Hepatic stellate cell (primary cell): ENCODE measurements at regions not wholly inside any gene's neighbourhood (a gene's known extent, or its start where the extent isn't known, plus 50 kb on each side); places are given as distances from the start of the nearest gene placed in this dataset.
A peak's percentile ranks its signal among the peaks of the same experiment; 100 is the strongest.

Source experiments
- DNase-seq: peaks from one replicate; pipeline ENCODE4 v3.0.0; 2011; ENCODE audit warnings: low spot score

DNA sequence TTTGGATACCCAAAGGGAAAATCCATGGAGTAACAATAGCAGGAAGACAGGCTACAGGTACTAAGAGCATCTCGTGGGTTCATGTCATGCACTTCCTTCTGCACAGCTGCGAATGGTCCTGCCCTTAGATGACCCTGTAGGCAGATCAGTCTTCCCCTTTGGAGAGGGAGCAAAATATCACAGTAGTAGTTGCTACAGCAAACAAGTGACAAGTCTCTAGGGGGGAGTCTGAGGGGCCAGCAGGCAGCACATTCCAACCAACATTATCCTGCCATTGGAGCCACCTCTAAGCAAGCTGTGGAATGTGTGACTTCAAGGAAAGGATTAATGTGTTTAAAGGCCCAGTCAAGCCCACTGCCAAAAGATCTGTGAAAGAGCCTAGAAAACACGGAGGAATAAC, 273.2 kb upstream of the PARD3B start:
- DNase-seq: no peak

DNA sequence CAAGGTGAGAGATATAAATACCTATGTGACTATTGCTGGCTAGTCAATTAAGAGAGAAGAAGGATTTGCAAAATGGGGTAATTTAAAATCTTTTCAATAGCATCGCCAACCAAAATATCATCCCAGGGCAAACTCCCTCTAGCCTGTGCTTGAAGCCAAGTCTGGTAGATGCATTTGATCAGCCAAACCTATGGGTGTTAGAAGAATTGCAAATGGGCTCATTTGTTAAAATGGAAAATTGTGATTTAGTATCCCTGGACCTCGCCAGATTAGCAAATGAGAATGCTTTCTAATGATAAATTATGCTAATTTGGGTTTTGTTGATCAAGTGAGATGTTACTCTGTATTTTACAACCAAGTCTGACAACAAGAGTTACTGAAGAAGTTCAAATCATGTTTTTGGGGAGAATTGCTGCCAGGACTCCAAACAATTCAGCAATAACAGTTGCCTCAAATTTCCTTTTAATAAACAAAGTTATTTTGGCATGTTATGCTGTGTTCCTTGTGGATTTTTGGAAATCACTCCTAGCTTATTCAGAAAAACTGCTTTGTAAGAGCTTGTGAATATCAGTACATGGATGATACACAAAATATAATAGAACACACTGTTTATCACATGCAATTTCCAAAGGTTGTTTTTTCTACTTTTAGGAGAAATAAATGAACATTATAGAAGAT, 272.5 kb upstream of the PARD3B start:
- DNase-seq: no peak

DNA sequence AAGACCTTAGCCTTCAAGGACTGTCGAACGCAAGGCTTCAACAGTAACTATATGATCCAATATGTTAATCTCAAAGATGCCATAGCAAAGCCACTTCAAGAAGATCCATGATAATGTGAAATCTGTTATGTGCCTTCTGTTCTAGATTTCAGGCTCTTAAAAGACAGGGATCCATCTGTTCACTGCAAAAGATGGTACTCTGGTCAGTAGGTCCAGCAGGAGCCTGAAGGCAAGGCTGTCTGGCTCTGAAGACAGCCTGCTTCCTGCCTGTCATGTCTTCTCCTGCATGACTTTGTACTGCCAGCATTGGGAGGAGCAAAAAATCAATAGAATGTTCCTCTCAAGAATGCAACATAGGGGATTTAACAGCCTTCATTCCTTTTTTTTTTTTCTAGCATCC, 270.8 kb upstream of the PARD3B start:
- DNase-seq: no peak

DNA sequence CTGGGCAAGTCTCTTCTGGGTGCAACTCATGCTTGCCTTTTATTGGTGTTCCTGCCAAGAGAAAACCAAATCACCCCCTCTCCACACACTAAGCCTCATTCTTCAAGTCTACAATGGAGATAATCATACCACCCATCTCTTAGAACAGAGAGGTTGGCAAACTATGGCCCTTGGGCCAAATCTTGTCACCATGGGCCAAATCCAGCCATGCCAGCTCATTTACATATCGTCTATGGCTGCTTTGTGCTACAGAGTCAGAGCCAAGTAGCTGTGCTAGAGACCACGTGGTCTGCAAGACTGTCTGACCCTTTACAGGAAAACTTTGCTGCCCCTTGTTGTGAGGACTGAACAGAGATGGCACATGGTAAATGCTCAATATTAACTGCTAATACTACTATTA, 270.3 kb upstream of the PARD3B start:
- no peak for DNase-seq

DNA sequence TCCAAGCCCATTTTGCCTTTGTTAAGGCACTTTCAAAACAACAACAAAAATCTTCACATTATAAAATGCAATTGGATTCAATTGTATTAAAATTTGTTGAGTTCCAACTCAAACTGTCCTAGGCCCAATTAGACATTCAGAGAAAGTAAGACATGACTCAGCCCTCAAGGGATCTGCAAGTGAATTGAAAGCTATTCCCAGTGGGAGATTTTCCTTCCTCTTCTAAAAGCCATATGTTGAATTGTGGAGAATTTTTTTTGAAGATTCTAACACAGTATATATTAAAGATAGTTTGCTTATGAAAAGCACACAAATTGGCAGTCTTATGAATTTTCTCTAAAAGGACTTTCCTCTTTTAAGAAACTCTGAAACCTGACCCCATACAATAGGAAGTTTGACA, 268.0 kb upstream of the PARD3B start:
- no peak for DNase-seq

DNA sequence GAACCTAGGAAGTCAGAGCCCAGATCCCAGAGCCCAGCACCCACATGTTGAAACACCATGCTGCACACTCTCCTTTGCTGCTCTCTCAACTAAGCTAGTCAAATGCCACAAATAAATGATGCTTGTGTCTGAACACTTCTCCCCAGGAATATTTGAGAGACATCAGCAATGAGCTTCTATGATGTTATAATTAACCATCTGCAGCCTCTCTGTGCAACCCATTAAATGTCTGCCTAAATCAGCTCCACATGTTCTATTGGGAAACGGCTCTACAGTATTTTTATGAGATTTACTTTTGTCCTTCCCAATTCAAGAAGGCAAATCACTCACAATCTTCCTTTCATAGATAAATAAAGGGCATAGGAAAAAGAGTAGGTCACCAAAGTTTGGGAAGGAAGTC, 266.8 kb upstream of the PARD3B start:
- no peak for DNase-seq

DNA sequence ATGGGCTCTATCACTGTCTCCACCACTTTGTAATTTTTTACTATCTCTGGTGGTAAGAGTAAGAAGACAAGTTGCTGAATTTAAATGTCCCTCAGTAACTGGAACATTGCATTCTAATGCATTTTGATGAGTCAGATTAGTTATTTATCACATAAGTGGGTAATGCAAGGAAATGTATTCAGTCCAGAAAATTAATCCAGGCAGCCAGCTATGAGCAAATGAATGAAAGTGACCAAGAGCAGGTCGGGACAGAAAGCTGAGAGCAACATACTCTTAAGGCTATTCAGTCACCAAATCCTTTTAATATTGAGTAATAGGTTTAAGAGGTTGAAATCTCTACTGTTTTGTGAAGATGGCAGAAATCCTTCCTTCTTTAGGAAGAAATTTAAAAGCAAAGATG, 265.5 kb upstream of the PARD3B start:
- no peak for DNase-seq

DNA sequence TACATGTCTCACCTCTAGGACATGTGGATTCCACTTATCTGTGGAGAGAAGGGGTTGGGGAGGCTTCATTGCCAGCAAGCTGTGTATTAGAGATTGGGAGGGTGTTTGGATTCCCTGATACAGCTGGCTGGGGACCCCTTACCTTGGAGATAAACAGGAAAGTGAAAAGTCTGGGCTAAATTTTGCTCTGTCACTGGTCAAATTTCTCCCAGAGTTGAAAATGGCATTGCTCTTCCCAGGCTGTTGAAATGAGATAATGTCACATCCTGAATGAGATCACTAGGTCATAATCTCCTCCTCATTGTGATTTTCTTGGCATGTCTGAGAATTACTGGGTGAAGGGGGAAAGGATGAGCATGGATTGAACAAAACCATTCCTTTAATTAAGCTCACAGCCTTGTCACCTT, 265.0 kb upstream of the PARD3B start:
- DNase-seq: no peak

DNA sequence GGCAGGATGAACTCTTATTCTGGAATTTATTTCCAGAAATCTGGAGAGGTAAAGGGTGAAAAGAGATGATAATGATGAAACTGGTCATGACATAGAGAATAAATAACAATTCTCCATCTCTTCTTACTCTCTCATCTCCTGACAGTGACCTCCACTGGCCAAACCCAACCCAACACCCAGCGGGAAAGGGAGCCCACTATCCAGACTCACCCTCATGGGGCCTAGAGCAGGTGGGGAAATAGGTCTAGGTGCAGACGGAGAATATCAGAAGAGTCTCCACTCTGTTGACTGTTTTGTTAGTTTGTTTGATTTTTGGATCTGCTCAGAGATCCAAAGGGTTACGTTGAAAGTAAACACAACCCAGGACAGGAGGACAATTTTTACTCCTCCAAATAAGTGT, 263.2 kb upstream of the PARD3B start:
- no peak for DNase-seq

DNA sequence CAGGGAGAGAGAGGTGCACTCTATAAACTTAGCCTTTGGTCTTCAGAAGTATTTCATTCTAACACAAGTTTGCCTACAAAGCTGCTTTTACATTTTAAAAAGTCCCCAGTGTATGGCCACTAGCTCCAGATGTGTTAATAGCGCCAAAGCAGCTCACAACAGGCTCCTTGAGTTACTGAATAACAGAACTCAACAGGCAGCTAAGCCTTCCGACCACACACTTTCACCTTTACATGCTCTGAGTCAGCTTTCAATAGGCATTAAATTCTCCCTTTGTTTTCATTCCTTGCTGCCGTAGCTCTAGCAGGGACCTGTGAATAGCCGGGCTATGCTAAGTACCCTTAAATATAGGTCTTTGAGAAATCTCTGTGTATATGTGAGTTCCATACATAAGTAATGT, 262.8 kb upstream of the PARD3B start:
- no peak for DNase-seq

DNA sequence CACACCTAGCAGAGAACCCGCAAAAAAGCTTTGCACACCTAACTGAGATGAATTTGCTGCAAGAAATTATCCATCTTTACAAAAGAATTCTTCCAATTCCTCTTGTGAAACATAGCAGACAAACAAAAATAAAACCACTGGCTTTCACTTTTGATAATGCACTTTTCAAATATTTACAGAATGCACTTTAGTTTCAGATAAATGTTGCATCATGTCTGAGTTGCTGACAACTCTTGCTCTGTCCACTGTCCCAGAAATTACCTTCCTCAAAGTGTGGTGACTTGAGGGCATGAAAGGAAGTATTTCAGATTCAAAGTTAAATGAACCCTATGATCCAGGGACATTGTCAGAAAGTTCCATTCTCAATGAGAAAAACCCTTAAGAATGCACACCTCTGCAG, 256.2 kb upstream of the PARD3B start:
- DNase-seq: no peak

DNA sequence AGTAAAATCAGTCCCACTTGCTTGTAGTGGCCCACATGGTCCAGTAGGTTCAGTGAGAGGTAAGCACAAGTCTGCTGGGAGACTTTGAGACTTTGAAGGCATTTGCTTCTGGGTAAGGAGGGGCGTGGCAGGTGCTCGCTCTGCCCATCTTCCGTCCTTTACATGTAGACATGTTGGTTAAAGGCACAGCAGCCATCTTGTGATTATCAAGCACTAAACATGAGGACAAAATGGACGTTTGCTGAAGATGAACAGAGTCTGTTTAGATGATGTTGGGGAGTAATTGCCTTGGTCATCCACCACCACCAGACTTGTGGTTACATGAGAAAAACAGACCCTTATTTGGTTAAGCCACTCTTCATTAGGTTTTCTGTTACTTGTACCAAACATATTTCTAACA, 252.8 kb upstream of the PARD3B start:
- DNase-seq: no peak

DNA sequence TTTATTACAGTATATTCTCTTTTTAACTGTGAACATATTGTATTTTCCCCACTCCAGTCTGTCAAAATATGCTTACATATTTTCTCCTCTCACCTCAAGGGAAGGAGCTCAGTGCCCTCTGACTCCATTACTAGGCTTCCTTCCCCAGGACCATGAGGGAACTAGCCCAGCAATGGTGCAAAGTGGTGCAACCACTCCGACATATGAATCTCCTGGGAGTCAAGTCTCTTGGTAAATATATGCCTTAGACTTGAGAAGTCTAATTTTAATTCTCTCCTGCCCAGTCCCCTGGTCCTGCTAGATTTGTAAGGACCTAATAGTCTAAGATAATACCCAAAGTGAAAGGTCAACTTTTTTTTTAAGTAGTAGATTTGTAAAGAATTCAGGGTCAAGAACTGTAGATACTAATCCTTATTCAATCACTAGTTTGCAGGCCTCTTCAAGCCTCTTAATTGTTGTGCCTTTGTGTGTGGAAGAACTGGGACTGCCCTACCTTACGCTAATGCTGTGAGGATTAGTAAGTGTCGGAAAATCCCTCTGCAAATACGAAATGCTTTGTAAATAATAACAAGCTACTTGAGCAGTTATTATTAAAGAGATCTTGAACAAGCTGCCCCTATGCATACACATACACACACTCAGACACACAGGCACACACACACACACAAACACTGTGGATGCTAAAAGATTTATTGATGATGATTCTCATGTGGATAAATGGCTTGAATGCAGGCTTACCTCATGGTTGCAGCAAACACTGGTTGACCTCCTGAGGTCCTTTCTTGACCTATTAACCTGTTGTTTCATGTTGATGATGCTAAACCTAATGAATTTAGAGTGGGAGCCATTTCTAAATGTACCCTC, 251.2 kb upstream of the PARD3B start:
- DNase-seq: no peak

DNA sequence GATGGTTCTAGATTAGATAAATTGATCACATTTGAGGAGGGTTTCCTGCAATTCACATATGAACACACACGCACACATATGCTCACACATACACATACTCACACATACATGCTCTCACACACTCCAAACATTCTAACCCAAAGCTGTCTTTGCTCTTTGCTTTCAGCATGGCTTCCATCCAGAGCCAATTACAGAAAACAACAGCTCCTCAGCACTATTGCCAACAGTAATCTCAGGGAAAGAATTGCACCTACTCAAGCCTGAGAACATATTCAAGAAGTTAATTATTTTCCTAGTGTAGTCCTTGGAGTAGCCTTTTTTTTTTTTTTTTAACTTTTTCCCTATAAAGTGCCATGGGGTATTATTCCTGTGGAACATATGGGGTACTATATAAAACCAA, 246.9 kb upstream of the PARD3B start:
- DNase-seq: no peak

DNA sequence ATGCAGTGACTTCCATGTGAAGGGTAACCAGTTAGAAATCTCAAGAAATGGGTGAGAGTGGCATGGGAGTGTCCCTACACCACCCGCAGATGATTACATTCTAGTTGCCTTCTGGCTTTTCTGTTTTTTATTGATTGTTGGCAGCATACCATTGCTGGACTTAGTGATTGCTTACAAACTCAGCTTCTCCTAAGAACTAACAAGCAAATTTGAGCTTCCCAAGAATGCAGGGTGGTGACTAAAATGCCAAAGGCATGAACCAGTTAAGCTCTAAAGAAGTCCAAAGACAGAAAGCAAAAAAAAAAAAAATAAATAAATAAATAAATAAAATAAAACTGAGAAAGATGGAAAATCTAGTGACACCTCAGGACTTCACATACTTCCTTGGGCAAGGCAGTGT, 245.5 kb upstream of the PARD3B start:
- no peak for DNase-seq

DNA sequence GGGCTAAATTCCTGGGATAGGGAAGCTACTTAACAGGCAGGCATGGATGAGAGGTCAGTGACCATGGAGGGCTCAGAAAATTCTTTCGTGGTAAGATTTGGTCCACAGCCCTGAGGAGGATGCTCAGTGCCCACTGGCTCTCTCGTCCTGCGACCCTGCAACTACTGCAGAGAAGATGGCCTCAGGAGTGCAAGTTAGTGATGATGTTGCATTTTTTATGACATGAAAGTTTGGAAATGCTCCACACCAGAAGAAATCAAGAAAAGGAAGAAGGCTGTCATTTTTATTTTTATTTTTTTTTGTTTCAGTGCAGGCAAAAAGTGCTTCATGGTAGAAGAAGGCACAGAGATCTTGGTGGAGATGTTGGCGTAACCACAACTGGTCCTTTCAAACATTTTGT, 238.6 kb upstream of the PARD3B start:
- DNase-seq: no peak

DNA sequence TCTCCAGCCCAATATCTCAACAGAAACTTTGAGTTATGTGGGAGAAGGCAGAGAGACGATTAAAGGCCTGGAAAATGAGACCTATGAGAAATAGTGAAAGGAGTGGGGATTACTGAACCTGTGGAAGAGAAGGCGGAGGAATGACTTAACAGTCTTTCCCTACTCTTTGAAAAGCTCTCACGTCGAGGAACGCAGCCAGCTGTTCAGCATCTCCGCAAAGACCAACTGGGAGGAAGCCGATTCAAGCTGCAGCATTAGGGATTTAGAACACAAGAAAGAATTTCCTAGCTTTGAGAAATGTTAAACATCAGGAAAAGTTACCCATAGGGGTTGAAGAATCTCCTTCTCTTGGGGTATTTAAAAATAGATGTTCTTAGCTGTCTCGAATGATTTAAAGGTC, 233.2 kb upstream of the PARD3B start:
- no peak for DNase-seq

DNA sequence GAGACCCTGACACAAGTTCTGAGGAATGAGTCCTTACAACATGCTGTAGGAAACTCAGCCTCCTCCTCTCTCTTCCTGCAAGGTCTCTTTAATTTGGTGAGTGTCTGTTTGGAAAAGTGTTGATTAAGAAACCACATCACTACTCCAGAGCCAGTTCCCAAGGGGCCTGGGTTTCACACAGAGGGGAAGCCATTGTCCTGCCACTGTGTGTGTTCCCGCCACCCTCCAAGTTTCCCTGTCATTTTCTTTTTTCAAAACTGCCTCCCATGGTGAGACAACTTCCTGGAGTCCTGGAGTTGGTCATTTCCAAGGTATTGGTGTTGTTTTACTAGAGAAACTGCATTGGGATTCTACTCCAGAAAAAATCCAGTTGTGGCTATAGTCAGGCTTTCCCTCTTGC, 232.0 kb upstream of the PARD3B start:
- DNase-seq: no peak

DNA sequence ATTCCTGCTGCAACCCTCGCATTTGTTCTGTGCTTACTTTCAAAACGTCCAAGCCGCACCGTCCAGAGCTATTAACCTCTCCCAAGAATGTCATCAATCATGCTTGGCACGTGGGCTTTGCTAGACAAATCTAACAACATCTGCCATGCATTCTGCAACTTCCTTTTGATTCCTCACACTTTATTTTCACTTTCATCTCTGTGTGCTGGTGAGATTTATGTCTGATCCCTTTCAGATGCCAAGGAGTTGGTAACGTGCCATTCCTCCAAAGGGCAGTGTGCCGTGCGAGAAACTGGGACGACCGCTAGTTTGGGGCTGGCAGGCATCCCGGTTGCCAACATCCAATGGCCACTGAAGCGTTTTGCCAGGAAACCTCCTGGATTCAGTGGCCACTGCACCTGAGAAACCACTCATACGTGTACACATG, 230.0 kb upstream of the PARD3B start:
- DNase-seq: no peak

DNA sequence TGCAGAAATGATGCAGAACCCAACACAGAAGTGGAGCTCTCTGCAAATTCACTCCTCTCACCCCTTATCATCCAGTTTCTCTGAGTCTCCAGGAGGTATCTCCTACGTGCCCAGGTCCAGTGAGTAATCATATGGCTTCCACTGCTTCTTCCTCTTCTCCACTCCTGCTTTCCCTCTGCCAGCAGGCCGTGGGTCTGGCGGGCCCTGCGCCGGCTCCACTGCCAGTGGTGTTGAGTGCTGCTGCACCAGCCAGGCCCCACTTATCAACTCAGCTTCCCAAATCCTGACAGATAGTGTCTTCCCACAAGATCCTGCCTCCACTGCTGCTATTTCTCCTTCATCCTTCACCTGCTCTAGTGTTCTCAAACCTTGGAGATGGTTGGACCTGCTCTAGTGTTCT, 227.6 kb upstream of the PARD3B start:
- no peak for DNase-seq

DNA sequence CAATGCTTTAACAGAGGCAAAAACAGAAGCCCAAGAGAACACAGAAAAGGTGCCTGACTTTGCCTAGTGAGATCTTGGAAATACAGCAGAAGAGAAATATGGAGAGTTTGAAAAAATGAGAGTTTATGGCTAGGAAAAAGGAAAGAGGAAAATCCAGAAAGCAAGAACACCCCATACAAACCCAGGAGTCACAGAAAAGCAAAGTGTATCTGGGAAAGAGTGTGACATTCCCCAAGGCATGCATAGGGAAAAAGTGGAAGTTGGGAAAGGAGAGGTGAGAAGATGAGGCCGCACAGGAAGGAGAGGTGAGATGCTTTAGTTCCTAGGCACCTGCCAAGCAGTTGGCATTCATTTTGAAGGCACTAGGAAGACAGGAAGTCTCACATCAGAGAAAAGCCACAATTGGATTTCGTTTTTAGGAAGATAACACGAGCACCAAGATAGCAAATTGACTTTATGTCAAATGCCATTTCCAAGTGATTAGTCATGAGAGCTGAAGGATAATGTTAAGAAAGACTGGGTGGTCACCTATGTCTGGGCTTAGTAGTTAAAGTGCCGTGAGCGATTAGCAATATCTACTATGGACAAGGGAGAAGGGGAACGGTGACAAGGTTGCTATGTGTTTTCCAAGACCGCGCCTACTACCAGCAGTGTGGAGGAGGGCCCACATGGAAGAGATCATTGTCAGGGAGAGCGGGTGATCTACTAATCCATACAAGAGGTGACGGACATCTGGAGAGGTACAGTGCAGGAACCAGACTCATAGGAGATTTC, 224.1 kb upstream of the PARD3B start:
- no peak for DNase-seq

DNA sequence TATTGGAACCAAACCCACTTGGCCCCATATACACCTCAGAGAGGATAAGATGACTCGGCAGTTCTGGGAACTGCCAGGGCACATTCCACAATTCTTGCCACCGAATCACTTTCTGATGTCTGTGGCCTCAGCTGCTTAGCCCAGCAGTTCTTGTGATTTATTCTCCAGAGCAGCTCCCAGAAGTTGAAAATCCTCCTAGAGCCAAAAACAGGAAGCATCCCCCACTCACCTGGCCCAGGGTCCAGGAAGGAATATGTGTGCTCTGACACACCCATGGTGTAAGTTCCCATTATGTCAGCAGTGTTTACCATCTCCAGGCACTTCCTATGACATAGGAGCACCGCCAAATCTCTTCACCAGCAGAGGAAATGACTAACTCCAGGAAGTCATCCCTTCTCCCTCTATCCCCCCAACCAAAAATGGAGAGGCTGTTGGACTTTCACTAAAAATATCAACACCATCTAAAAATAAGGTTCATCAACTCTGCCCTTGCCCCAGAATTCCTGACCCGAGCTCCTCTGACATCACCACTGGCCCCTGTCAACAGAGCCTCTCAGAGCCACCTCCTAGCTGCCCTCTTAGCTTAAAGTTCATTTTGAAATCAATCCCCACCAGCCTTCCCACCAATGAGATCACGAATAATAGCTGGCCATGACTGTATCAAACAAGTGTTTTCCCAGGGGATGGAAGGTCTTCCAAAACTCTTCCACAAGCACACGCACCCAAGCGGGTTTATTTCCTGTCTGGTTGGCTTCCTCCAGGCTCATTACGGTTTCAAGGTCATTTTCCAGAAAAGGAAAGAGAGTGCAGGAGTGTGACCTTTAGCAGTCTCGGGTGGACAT, 223.1 kb upstream of the PARD3B start:
- peak; percentile 29 for DNase-seq
